Retinal pigment epithelial cell (primary cell): ENCODE measurements at regions not wholly inside any gene's neighbourhood (a gene's known extent, or its start where the extent isn't known, plus 50 kb on each side); places are given as distances from the start of the nearest gene placed in this dataset.
"Not testable (repeated sequence)": the region's sequence is repeated elsewhere in the genome, so short reads cannot be mapped to it uniquely, and the experiment has no call there.

Experiments
- DNase-seq: peaks from one replicate; pipeline ENCODE4 v3.0.0-alpha.2; 2010; ENCODE audit warnings: low read depth
- H3K4me3 ChIP-seq: 2 replicates; pipeline ENCODE4 v1.5.1; 2011; ENCODE audit warnings: mild to moderate bottlenecking, low read length, control low read depth, moderate library complexity
- CTCF ChIP-seq: conservative IDR thresholded peaks from 2 replicates; pipeline ENCODE4 v1.5.1; 2011; ENCODE audit warnings: low read depth, low read length, control low read depth, inconsistent platforms

DNA sequence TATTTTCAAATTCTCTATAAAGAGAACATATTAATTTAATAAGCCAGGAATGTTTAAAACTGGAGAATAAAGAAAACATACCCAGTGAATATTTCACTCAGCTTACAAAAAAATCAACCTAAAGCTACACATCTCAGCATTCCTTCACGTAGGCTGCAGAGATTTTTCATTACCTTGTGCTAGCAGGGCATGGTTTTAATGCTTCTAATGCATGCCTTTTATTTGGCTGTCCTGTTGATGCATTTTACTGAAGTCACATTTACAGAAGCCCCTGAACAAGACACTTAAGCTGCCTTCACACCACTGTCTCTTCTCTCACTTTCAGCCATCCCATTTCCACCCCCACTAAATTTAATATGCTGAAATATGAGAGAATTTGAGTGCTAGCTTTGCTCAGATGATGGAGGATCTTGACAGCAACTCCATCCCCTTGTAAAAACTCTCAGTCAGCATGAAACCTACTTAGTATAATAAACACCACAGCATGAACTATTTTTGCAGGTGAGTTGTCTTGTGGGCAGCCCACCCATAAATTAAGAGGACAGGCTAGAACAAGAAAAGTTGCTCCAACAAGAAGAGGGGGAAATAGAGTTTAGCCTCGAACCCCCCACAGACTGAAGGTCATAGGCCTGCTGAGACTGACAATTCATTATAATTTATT lies 159.4 kb downstream of the SIM1 start:
- no peak for DNase-seq
- TF ChIP-seq CTCF, result no peak
- no peak overlapping the region for H3K4me3 ChIP-seq

DNA sequence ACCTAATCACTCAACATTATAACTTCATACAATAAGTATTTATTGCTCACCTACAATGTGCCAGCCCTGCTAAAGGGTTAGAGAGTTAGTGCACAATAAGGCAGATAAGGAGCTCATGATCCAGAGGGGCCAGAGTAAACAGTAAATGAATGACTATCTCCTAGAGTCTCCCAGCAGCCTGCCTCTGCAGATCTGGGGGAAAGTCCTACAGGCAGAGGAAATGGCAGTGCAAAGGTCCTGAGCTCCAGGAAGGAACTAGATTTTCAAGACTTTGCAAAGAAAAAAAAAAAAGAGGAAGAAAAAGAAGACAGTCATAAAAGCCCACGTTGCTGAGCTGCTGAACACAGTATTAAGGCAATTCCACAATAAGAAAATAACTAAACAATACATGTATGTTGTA lies 160.1 kb downstream of the SIM1 start:
- DNase-seq, result no peak
- H3K4me3 ChIP-seq, result no peak overlapping the region
- no peak for TF ChIP-seq CTCF

DNA sequence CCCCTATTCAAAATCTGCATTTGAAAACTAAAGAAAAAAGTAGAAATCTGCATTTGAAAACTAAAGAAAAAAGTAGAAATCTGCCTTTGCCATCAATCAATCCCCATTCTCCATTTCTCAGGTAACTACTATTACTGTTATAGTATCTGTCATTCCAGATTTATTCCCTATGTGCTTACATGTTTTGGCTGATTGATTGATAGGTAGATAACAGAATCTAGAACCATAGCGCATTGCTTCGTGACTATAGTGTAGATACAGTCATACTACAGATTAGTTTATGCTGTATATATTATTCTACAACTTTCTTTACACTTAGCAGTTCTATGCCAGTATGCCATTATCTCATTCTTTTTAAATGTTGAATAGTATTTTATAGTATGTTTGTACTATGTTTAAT lies 163.0 kb downstream of the SIM1 start:
- DNase-seq, result no peak
- no peak overlapping the region for H3K4me3 ChIP-seq
- no peak for TF ChIP-seq CTCF

DNA sequence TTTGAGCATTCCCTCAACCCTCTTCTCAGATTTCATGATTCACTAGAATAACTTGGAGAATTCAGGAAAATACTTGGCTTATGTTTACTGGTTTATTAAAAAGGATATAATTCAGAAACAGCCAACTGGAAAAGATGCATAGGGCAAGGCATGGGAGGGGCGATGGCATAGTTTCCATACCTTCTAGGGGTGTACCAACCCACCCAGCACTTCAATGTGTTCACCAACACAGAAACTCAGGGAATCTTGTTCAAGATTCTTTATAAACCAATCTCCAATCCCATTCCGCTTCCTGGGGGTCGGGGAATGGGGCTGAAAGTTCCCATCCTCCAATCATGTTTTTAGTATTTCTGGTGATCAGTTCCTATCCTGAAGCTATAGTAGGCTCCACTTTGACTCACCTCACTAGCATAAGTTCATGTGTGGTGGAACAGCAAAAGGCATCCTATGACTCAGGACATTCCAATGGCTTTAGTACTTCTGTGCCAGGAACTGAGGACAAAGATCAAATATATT lies 164.4 kb downstream of the SIM1 start:
- no peak overlapping the region for H3K4me3 ChIP-seq
- peak; percentile 94 for DNase-seq
- TF ChIP-seq CTCF, result no peak

DNA sequence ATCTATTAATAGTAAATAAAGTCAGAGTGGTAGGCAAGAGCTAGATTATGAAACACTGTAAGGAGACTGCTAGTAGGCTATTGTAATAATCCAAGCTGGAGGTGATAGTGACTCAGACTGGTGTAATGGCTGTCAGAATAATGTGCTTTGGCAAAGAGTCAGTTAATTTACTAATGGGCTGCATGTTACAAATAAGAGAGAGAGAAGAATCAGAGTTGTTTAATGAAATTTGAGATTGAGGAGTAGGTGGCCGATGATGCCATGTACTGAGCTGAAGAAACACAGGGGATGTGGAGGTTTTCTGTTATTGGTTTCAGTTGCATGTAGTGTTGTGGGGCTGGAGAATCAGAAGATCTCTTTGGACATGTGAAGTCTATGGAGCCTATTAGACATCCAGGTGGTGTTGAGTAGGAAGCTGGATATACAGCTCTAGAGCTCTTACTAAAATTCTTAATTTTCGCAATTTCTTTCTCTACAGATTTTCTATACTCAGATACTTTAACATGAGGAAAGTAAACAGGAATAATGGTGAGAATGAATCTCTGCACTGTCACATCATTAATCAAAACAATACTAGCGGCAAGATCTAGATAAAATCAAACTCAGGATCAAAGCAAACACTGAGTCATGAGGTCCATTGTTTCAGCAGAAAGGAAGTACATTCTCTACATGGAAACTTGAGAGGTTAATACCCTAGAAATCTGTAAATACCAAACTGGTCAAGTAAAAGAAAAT lies 167.7 kb downstream of the SIM1 start:
- H3K4me3 ChIP-seq, result no peak overlapping the region
- TF ChIP-seq CTCF, result no peak
- peak; percentile 70 for DNase-seq

DNA sequence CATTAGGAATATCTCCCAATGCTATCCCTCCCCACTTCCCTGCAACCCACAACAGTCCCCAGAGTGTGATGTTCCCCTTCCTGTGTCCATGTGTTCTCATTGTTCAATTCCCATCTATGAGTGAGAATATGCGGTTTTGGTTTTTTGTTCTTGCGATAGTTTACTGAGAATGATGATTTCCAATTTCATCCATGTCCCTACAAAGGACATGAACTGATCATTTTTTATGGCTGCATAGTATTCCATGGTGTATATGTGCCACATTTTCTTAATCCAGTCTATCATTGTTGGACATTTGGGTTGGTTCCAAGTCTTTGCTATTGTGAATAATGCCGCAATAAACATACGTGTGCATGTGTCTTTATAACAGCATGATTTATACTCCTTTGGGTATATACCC lies 169.5 kb downstream of the SIM1 start:
- not testable (repeated sequence) for DNase-seq, H3K4me3 ChIP-seq

DNA sequence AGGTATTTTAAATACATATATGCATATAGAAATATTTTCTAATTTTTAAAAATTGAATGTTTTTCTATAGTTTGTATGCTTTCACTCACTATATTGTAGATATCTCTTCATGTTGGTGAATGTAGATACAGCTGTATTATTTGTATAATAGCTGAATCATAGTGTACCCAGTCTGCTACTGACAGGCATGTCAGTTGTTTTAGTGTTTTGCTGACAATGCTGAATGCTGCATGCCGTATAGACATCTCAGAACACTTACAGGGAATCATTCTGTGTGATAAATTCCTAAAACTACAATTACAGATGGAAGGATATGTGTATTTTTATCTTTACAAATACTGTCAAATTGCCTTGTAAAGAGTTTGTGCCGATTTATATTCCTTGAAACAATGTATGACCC lies 175.4 kb downstream of the SIM1 start:
- no peak overlapping the region for H3K4me3 ChIP-seq
- no peak for TF ChIP-seq CTCF
- DNase-seq, result no peak
